NCI-H1092 treated with DMSO at 0.1 percent for 48 hours (cell line): ENCODE measurements at regions not wholly inside any gene's neighbourhood (a gene's known extent, or its start where the extent isn't known, plus 50 kb on each side); places are given as distances from the start of the nearest gene placed in this dataset.

Source experiments
- DNase-seq: peaks from one replicate; lab custom pipeline; 2025; lab: John Stamatoyannopoulos, UW

GRCh38 chr1:201708691-201709090 lies 120.3 kb upstream of the IPO9 start:
- no peak for DNase-seq

- peak; percentile 46 for DNase-seq
Measured at GRCh38 chr1:201709564-201710295, 119.2 kb upstream of the IPO9 start.

GRCh38 chr1:201710632-201711597 lies 118.0 kb upstream of the IPO9 start:
- DNase-seq = no peak

- DNase-seq = no peak
Measured at GRCh38 chr1:201711811-201712210, 117.1 kb upstream of the IPO9 start.

GRCh38 chr1:201712387-201713085 lies 116.4 kb upstream of the IPO9 start:
- DNase-seq = no peak

- no peak for DNase-seq
Measured at GRCh38 chr1:201713086-201713810, 115.7 kb upstream of the IPO9 start.

- DNase-seq = no peak
Measured at GRCh38 chr1:201714542-201715329, 114.2 kb upstream of the IPO9 start.

- no peak for DNase-seq
Measured at GRCh38 chr1:201715351-201715750, 113.6 kb upstream of the IPO9 start.

- no peak for DNase-seq
Measured at GRCh38 chr1:201715801-201716741, 112.9 kb upstream of the IPO9 start.

- no peak for DNase-seq
Measured at GRCh38 chr1:201716742-201717135, 112.2 kb upstream of the IPO9 start.

- no peak for DNase-seq
Measured at GRCh38 chr1:201717286-201717685, 111.7 kb upstream of the IPO9 start.

GRCh38 chr1:201718346-201719202 lies 110.4 kb upstream of the IPO9 start:
- DNase-seq = no peak

GRCh38 chr1:201719812-201720521 lies 109.0 kb upstream of the IPO9 start:
- DNase-seq = no peak

GRCh38 chr1:201720522-201720844 lies 108.5 kb upstream of the IPO9 start:
- DNase-seq = no peak

- DNase-seq = no peak
Measured at GRCh38 chr1:201721082-201722049, 107.6 kb upstream of the IPO9 start.

GRCh38 chr1:201724039-201724765 lies 104.8 kb upstream of the IPO9 start:
- DNase-seq = no peak

GRCh38 chr1:201724766-201725118 lies 104.2 kb upstream of the IPO9 start:
- no peak for DNase-seq
